Forelimb muscle (tissue), 1 donor: ENCODE measurements at regions not wholly inside any gene's neighbourhood (a gene's known extent, or its start where the extent isn't known, plus 50 kb on each side); places are given as distances from the start of the nearest gene placed in this dataset.
"Not testable (repeated sequence)": the region's sequence is repeated elsewhere in the genome, so short reads cannot be mapped to it uniquely, and the experiment has no call there.

Source experiments
- DNase-seq: peaks from one replicate; pipeline ENCODE4 v3.0.0-alpha.2; 2013; ENCODE audit warnings: low read depth

DNA sequence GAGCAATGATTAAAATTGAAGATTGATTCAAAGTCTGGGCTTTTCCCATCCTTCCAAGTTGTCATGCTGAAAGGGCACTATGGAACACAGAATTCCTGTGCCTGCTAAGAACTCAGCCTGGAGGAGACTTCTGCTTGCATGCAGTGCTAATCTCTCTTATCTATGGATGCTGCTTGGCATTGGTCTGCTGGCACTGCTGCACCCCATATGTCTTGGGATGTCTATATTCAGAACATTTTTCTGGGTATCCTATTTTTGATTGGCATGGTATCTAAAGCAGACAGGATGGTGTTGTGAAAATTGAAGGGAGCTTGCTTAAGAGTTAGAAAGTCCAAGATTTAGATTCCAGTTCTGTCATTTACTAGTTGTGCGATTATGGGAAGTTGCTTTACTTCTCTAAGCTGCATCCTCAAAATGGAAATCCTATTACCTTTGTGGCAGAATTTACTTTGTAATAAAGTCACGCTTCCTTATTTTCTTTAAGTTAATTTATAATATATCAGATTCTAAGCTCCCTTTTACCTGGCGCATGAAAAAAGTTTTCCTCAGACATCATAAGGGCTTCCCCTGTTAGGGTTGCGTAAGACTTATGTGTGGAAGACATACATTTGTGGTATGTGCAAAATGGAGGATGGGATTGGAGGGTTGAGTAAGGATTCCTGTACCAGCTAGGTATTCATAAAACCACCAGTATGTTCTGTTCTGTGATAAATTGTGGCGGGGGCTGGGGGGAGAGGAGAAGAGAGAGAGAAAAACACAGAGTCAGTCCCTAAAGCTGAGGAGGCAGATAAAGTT lies 254.0 kb downstream of the DMAC1 start:
- no peak for DNase-seq

- DNase-seq, result no peak
These were observed 256.9 kb downstream of the DMAC1 start for GRCh38 chr9:7542693-7543092.

DNA sequence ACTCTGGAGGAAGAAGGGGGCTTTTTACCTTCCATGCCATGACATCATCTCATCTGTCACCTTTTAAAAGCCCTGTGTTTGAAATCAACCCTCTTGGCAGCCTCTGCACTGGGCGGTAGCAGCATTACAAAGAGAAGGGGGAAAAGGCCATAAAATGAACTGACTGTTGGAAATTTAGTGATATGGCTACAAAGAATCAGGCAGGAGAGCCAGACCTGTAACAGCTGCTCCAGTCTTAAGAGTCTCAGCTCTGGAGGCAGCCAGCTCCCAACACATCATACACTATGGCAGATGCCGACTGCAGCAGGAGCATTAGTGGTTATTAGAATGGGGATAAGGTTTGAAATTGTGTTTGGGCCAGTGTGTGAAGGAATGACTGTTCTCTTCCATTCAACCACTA lies 257.5 kb downstream of the DMAC1 start:
- DNase-seq, result no peak

DNA sequence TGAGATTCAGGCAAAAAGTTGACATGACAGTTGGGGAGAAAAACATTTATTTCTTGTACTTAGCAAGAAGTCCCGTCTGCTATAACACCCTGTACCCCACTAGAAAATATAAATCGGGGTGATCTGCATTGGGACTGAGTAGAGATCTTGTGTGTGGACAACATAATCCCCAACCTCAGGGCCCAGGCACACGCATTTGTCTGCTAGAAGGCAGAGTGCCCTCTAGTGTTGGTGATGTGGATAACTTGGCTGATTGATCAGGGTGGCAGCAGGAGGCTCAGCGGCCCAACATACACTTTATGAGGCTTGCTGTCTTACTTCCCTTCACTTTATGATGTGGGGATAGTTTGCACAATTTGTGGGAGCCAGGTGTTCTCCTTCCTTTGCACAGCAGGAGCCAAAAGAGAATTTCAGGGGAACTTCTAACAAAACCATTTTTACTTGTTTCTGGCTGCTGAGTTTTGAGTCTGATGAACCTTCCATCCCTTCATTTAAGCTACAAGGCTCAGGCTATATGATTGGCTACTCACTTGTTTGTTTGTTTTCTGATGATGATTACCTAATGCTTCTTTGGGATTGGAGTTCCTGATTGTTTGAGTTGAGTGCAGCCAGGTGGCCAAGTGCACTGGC lies 263.2 kb downstream of the DMAC1 start:
- no peak for DNase-seq

- DNase-seq, result no peak
These were observed 265.2 kb downstream of the DMAC1 start for GRCh38 chr9:7534211-7534935.

DNA sequence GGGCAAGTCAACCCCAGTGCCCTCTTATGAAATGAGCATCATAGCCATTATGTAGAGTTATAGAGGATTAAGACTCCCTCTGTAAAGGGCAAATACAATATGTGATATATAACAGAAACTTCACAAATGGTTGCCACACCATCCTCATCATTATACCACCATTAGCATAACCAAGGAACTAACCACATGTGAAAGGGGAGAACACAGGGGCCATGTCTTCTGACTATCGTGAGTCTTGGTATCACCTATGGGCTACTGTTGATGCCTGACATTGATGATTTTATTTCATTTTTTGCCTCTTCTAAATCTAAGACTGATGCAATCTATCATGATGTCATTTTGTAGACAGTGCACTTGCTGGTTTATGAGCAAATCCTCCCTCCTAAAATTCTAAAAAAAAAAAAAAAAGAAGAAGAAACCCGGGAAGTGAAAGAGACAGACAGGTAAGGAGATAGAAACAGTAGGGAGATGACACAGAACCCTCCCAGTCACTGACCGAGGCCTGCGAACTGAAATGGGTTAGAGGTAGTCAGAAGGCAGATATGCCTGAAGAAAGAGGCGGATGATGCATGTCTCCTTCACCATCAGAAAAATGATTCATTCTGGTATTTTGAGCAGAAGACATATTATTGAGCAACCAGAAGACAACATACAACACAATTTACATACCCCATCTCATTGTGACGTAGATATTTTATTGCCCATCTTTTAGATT lies 266.0 kb downstream of the DMAC1 start:
- no peak for DNase-seq

GRCh38 chr9:7523426-7524043 lies 276.0 kb downstream of the DMAC1 start:
- DNase-seq, result no peak

DNA sequence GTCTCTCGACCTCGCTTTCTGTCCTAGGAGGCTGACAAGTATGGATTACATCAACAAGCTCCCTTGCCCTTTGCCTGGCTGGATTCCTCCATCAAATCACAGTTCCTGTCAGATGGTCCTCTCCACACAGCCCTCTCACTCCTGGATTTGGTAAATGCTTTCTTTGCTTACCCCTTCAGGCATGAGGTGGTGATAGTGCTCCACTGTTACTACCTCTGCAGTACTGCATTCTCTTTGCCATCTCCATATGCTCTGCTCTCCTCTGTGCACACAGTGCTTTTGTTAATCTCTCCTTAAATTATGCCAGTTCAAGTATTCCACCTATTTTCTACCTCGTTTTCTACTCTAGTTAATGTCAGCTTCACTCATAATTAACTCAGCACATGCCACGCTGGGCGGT lies 279.2 kb downstream of the DMAC1 start:
- no peak for DNase-seq

- DNase-seq, result no peak
These were observed 283.2 kb downstream of the DMAC1 start for GRCh38 chr9:7516376-7516775.

GRCh38 chr9:7510199-7510598 lies 289.4 kb downstream of the DMAC1 start:
- no peak for DNase-seq

GRCh38 chr9:7509576-7510145 lies 289.9 kb downstream of the DMAC1 start:
- no peak for DNase-seq

DNA sequence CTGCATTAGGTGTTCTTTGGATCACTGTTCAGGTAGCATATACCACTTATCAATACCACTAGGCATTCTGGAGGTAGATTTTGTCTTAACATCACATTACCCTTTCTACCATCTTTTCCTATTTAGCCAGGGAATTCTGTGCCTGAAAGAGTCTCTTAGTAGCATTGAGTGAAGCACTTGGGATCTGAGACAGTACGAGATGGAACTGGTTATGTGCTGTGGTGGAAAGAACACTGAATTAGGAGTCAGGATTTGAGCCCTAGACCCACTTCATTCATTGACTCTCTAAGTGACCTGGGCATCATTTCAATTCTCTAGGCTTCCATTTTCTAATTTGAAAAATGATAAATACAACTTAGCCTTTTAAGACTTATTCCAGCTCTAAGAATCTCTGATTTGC lies 291.1 kb downstream of the DMAC1 start:
- no peak for DNase-seq

DNA sequence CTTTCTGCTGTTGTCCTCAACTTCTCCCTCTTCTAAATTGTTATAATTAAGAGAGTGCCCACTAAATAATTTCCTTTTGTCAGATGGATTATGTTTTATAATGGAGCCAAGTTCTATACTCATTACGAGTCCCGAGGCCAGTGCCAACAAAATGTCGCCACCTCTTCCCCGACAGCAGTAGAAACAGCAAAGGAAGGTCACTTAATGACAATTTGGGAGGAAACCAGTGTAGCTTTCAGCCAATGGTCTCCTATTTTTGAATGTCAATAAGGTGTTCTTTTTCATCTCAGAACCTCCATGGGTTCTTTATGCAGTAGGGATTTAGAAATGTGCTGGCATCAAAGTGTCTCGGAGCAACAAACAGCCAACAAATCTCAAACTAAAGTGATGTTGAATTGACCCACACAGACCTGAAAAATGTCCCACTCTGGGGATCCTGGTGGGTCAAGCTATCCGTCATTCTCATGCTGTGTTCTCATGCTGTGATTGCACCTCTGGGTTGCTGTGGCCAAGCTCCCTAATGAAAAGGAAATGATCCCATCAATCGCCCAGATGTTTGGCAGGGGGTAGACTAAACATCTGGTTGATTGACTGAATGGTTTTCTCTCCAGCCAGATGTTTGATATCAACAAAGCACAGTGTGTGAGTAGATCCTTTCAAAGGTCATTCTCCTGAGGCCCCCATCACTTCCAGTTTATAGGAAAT lies 291.9 kb downstream of the DMAC1 start:
- no peak for DNase-seq

GRCh38 chr9:7507026-7507425 lies 292.6 kb downstream of the DMAC1 start:
- no peak for DNase-seq

DNA sequence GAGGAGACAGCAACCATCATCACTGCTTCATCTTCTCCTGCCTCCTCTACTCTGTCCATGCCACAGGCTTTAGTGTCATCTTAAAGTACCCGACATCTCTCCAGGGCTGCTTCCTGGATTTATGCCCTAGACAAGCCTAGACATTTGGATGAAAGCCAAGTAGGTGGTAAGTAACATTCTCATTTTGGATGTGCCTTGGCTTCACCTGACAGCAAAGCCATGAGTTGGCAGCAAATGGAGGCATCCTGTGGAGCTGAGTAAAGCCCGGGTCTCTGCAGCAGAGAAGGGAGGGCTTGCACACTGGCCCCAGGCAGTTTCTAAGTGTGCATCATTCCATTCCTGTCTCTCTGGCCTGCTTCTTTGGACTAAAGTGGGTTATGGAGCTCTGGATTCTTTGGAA lies 299.1 kb downstream of the DMAC1 start:
- DNase-seq, result no peak

- DNase-seq, result no peak
These were observed 307.9 kb downstream of the DMAC1 start for GRCh38 chr9:7491641-7492040.

GRCh38 chr9:7490317-7491108 lies 309.1 kb downstream of the DMAC1 start:
- DNase-seq, result no peak

GRCh38 chr9:7489036-7489435 lies 310.5 kb downstream of the DMAC1 start:
- DNase-seq, result no peak

- DNase-seq, result not testable (repeated sequence)
These were observed 315.6 kb downstream of the DMAC1 start for GRCh38 chr9:7484014-7484413.

GRCh38 chr9:7481570-7481969 lies 318.0 kb downstream of the DMAC1 start:
- DNase-seq, result no peak
